ENCODE measurements at regions not wholly inside any gene's neighbourhood (a gene's known extent, or its start where the extent isn't known, plus 50 kb on each side); places are given as distances from the start of the nearest gene placed in this dataset.

DNA sequence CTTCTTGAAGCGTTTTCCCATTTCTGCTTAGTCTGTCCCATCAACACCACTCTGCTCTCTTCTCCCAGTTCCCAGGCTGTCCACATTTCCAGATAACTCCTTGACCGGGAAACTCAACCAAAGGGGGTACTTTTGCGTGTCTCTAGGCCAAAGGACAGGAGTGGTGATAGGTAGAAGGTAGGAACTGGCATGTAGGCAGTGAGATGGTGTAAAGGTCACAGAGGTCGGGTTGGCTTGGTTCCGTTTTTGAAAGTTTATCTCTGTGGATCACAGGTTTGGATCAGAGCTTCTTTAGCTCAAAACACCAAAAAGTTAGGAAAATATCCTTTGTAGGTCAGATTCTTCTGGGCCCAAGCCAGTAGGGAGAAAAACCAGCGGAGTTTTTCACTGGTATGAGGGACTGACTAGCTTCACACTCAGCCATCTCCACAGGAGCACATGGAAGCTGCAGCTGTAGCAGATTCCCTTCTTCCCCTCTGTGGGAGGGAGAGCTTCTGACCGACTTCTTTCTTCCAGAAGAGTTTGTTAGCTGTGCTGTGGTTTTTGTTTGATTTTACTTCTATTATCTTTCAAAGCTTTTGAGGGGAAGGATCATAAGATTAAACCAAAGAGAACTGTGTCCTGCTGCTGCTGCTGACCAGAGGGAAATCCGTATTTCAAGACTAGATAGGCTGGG is 98.4 kb upstream of the DMRT1 start:
- peaks cover 29% of the 10 kb centered on the region for H3K4me1 ChIP-seq
- no peak for DNase-seq (ENCODE audit: extremely low spot score in 2 of 2)
- TF ChIP-seq CTCF (IDR thresholded peaks at IDR 0.05) (no peak), POLR2AphosphoS5 (IDR thresholded peaks at IDR 0.05; ENCODE audit: insufficient read depth in 1 of 2, low read depth in 1 of 2) (no peak), POLR2A (IDR thresholded peaks at IDR 0.05) (no peak)
- H3K9me3 ChIP-seq = no peaks in the 10 kb centered on the region
- no peak overlapping the region for H3K4me3 ChIP-seq
- H3K27ac ChIP-seq = no peak overlapping the region
- H3K36me3 ChIP-seq = peaks cover 0 to 66% of the 10 kb centered on the region in 2 donors
- intact Hi-C loops (cut with DNase I) = no loop called here
- no peaks in the 10 kb centered on the region for H3K27me3 ChIP-seq

- H3K9me3 ChIP-seq = no peaks in the 10 kb centered on the region
- H3K27ac ChIP-seq = no peak overlapping the region
- H3K4me3 ChIP-seq = no peak overlapping the region
- peaks cover 0 to 64% of the 10 kb centered on the region in 2 donors for H3K36me3 ChIP-seq
- H3K27me3 ChIP-seq = no peaks in the 10 kb centered on the region
- no peak for TF ChIP-seq CTCF (IDR thresholded peaks at IDR 0.05)
- no peak for TF ChIP-seq POLR2AphosphoS5 (IDR thresholded peaks at IDR 0.05; ENCODE audit: insufficient read depth in 1 of 2, low read depth in 1 of 2)
- no peak for DNase-seq (ENCODE audit: extremely low spot score in 2 of 2)
- intact Hi-C loops (cut with DNase I) = no loop called here
- H3K4me1 ChIP-seq = peaks cover 24% of the 10 kb centered on the region
Measured at GRCh38 chr9:744046-744712, 97.3 kb upstream of the DMRT1 start.

- DNase-seq (ENCODE audit: extremely low spot score in 2 of 2) = no peak
- no peaks in the 10 kb centered on the region for H3K27me3 ChIP-seq
- H3K9me3 ChIP-seq = no peaks in the 10 kb centered on the region
- no peak overlapping the region for H3K27ac ChIP-seq
- peaks cover 26% of the 10 kb centered on the region for H3K4me1 ChIP-seq
- peaks cover 0 to 56% of the 10 kb centered on the region in 2 donors for H3K36me3 ChIP-seq
- no peak overlapping the region for H3K4me3 ChIP-seq
- TF ChIP-seq POLR2AphosphoS5 (IDR thresholded peaks at IDR 0.05; ENCODE audit: insufficient read depth in 1 of 2, low read depth in 1 of 2) (no peak), POLR2A (IDR thresholded peaks at IDR 0.05) (no peak), CTCF (IDR thresholded peaks at IDR 0.05) (no peak)
- intact Hi-C loops (cut with DNase I) = no loop called here
Measured at GRCh38 chr9:744790-745484, 96.6 kb upstream of the DMRT1 start.

DNA sequence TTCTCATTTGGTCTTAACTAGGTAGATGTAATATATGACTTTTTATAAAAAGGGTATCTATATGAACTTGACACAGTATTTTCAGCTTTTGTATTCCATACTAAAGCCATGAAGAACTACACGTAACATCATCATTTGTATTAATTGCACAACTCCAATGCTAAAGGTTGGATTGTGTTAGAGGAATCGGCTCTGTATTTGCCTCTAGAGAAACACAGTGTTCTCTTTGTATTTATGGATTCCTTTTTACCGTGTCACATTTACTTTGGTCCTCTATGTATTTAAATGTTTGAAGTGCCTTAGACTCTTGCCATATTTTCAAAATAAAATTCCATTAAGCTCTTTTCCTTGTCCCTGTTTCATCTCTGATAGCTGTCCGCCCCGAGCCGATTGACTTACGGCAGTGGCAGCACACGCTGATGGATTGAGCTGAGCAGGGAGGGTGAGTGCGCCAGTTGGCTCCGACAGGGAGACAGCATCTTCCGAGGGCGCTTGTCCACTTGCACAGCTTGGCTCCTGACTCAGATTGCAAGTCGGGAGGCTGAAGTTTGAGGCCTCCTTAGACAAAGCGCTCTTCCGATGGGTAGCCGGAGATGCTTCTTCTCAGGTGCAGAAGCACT is 95.6 kb upstream of the DMRT1 start:
- Histone ChIP-seq H3K4me3 (no peak overlapping the region), H3K9me3 (no peaks in the 10 kb centered on the region), H3K36me3 (peaks cover 0 to 47% of the 10 kb centered on the region in 2 donors), H3K27ac (no peak overlapping the region), H3K27me3 (no peaks in the 10 kb centered on the region), H3K4me1 (peaks cover 35% of the 10 kb centered on the region)
- intact Hi-C loops (cut with DNase I) = no loop called here
- TF ChIP-seq CTCF (IDR thresholded peaks at IDR 0.05) = no peak
- TF ChIP-seq POLR2A (IDR thresholded peaks at IDR 0.05) = no peak
- TF ChIP-seq POLR2AphosphoS5 (IDR thresholded peaks at IDR 0.05; ENCODE audit: insufficient read depth in 1 of 2, low read depth in 1 of 2) = no peak
- peak in 1 of 2 donors; percentile 76 for DNase-seq (ENCODE audit: extremely low spot score in 2 of 2)
